K562 (cell line): ENCODE measurements at regions not wholly inside any gene's neighbourhood (a gene's known extent, or its start where the extent isn't known, plus 50 kb on each side); places are given as distances from the start of the nearest gene placed in this dataset.

ENCODE experiments used
- ATAC-seq: fragments of 200-7000 bp; cut with Tn5 transposase; 3 replicates; pipeline ENCODE4 v1.9.1; 2020; ENCODE audit warnings: moderate library complexity
- BruUV-seq: library from RNA; stranded (reverse); fragments of 400-500 nt; replicated peaks from 2 replicates; lab custom pipeline; 2021; lab: Mats Ljungman, UMichigan
- CTCF ChIA-PET: fragments of 300-600 bp; formaldehyde crosslinking; extraction: SDS; loops from one replicate; lab custom pipeline; 2021; ENCODE audit warnings: low intra/inter-chr PET ratio; lab: Yijun Ruan, JAX
- POLR2A ChIA-PET: fragments of 300-600, 350-650 bp; sonication (Branson Sonifier 250); formaldehyde crosslinking; extraction: SDS; loops from one replicate; lab custom pipeline; 2021; ENCODE audit warnings: antibody characterized with exemption, inconsistent platforms; lab: Yijun Ruan, JAX
- DNase-seq, 4 experiments: peaks; one replicate each; pipeline versions ENCODE4 v3.0.0 to v3.0.0-alpha.2; 2011 to 2018; ENCODE audit warnings: low spot score in 3 of 4, mixed read lengths in 3 of 4; ENCODE audit errors: extremely low read depth in 1 of 4
- FAIRE-seq: peaks from 2 replicates; lab custom pipeline; 2011; peaks lifted over from hg19 to GRCh38; lab: Jason Lieb, UNC
- H2AFZ ChIP-seq: 2 replicates; pipeline ENCODE4 v1.6.0; 2011; ENCODE audit warnings: low read depth, low read length, control low read depth, inconsistent platforms
- H3K27ac ChIP-seq: fragments of 200-600 bp; 3 replicates; pipeline ENCODE4 v1.8.0; 2011; ENCODE audit warnings: low read depth, mild to moderate bottlenecking, control low read depth, inconsistent platforms, low read length, moderate library complexity, mixed read lengths; ENCODE audit errors: extremely low read depth
- H3K27me3 ChIP-seq, 2 experiments: fragments of 300-600 bp in 1 of 2; 2 replicates in 1 of 2; 3 replicates in 1 of 2; pipeline versions ENCODE4 v1.6.0 to v1.8.0; 2011; ENCODE audit warnings: inconsistent platforms in 2 of 2, low read length in 2 of 2, mild to moderate bottlenecking in 1 of 2, mixed read lengths in 1 of 2, moderate library complexity in 1 of 2; ENCODE audit not compliant: control insufficient read depth in 2 of 2, insufficient read depth in 2 of 2
- H3K36me3 ChIP-seq: fragments of 300-600 bp; 3 replicates; pipeline ENCODE4 v1.8.0; 2011; ENCODE audit warnings: mild to moderate bottlenecking, low read length, inconsistent platforms; ENCODE audit not compliant: control insufficient read depth, insufficient read depth
- H3K4me1 ChIP-seq, 2 experiments: fragments of 200-600 bp in 1 of 2; replicated peaks in 1 of 2; 2 replicates in 1 of 2; 3 replicates in 1 of 2; pipeline versions ENCODE4 v1.5.1 to v1.8.0; 2011; ENCODE audit warnings: inconsistent platforms in 2 of 2, low read length in 2 of 2, mild to moderate bottlenecking in 1 of 2, mixed read lengths in 1 of 2, moderate library complexity in 1 of 2; ENCODE audit not compliant: control insufficient read depth in 2 of 2, insufficient read depth in 2 of 2
- H3K4me2 ChIP-seq: 2 replicates; pipeline ENCODE4 v1.6.1; 2011; ENCODE audit warnings: low read length, control low read depth, inconsistent platforms, mixed read lengths; ENCODE audit not compliant: insufficient read depth
- H3K4me3 ChIP-seq: fragments of 200-600 bp; sonication (generic), shearing (Covaris generic); 2 replicates; pipeline ENCODE4 v1.5.1; 2016; ENCODE audit warnings: control low read depth, inconsistent platforms
- H3K79me2 ChIP-seq: fragments of 200-600 bp; 3 replicates; pipeline ENCODE4 v1.8.0; 2011; ENCODE audit warnings: low read length, inconsistent platforms; ENCODE audit not compliant: control insufficient read depth, insufficient read depth
- H3K9ac ChIP-seq, 2 experiments: 2 replicates each; pipeline versions ENCODE4 v1.6.0 to v1.6.1; 2011; ENCODE audit warnings: low read depth in 2 of 2, low read length in 2 of 2, control low read depth in 1 of 2, inconsistent platforms in 1 of 2, mild to moderate bottlenecking in 1 of 2, mixed read lengths in 1 of 2; ENCODE audit not compliant: insufficient read depth in 1 of 2
- H3K9me1 ChIP-seq: one replicate; pipeline ENCODE4 v1.6.0; 2011; ENCODE audit warnings: inconsistent platforms, mild to moderate bottlenecking, low read length, moderate library complexity; ENCODE audit not compliant: control insufficient read depth, insufficient read depth
- H3K9me3 ChIP-seq: replicated peaks from 2 replicates; pipeline ENCODE4 v1.5.1; 2011; ENCODE audit warnings: low read depth, low read length, inconsistent platforms; ENCODE audit not compliant: control insufficient read depth, insufficient read depth
- H4K20me1 ChIP-seq: replicated peaks from 2 replicates; pipeline ENCODE4 v1.6.1; 2011; ENCODE audit warnings: low read length, inconsistent platforms, mixed read lengths; ENCODE audit not compliant: control insufficient read depth, insufficient read depth
- ATF7 ChIP-seq: fragments of 450-650 bp; IDR thresholded peaks from 2 replicates; pipeline ENCODE4 v1.7.1; 2014; ENCODE audit warnings: mild to moderate bottlenecking, moderate library complexity
- PML ChIP-seq: IDR thresholded peaks from 2 replicates; pipeline ENCODE4 v1.6.1; 2012; ENCODE audit warnings: low read length, inconsistent platforms
- POU5F1 ChIP-seq: fragments of 150-350 bp; IDR thresholded peaks from 2 replicates; pipeline ENCODE4 v1.6.1; 2014; ENCODE audit warnings: borderline replicate concordance, low read length, low read depth, mild to moderate bottlenecking; ENCODE audit not compliant: partially characterized antibody
- PRPF4 ChIP-seq: fragments of 200-400 bp; formaldehyde crosslinking; IDR thresholded peaks from one replicate; pipeline ENCODE4 v1.6.1; 2017; ENCODE audit warnings: low read length, low read depth, mild to moderate bottlenecking; ENCODE audit not compliant: insufficient read depth, poor library complexity, severe bottlenecking
- RB1 ChIP-seq: fragments of 450-650 bp; IDR thresholded peaks from 2 replicates; pipeline ENCODE4 v1.6.1; 2017; ENCODE audit warnings: low read depth, mild to moderate bottlenecking
- SNIP1 ChIP-seq: fragments of 450-650 bp; IDR thresholded peaks from 2 replicates; pipeline ENCODE4 v1.7.1; 2017; ENCODE audit warnings: low read depth, mild to moderate bottlenecking
- ZBTB49 ChIP-seq: sonication (generic); formaldehyde crosslinking; IDR thresholded peaks from 2 replicates; pipeline ENCODE4 v1.8.0; 2022; ENCODE audit warnings: missing genetic modification reagents, mild to moderate bottlenecking, borderline replicate concordance
- ZKSCAN3 ChIP-seq: fragments of 250-450 bp; sonication (Bioruptor Pico); IDR thresholded peaks from 2 replicates; pipeline ENCODE4 v1.4.0; 2020
- ZNF253 ChIP-seq: fragments of 250-450 bp; sonication (Bioruptor Pico); conservative IDR thresholded peaks from 2 replicates; pipeline ENCODE4 v1.6.1; 2021; ENCODE audit warnings: mild to moderate bottlenecking
- ZNF583 ChIP-seq: fragments of 250-450 bp; sonication (Bioruptor Pico); IDR thresholded peaks from 2 replicates; pipeline ENCODE4 v1.4.0; 2020
- WGBS: fragments of 100-300 bp; shearing (Covaris generic); methylation state at CpG from one replicate; pipeline ENCODE4 v1.1.6; 2016; ENCODE audit warnings: low coverage, mixed read lengths; ENCODE audit not compliant: insufficient coverage; ENCODE audit errors: missing lambda C conversion rate; 5-methylcytosine and 5-hydroxymethylcytosine counted together
- in situ Hi-C: fragments of 300-500 bp; cut with MboI; formaldehyde crosslinking; loops from 4 replicates; pipeline ENCODE4 v1.15.0; 2018; ENCODE audit warnings: inconsistent platforms, mixed read lengths
- intact Hi-C: fragments of 100-400 bp; cut with micrococcal nuclease; formaldehyde crosslinking; loops from 2 replicates; pipeline ENCODE4 v1.14.2; 2022
- TF ChIP-seq, protein P1 (sequence below): fragments of 450-650 bp; IDR thresholded peaks from 2 replicates; pipeline ENCODE4 v1.7.1; 2018; ENCODE audit warnings: mild to moderate bottlenecking, low read depth; ENCODE audit not compliant: partially characterized antibody
- TF ChIP-seq, protein P2 (sequence below): sonication (generic); formaldehyde crosslinking; IDR thresholded peaks from 2 replicates; pipeline ENCODE4 v1.8.1; 2023; ENCODE audit warnings: missing genetic modification reagents, mild to moderate bottlenecking, borderline replicate concordance
- TF ChIP-seq, protein P3 (sequence below): fragments of 450-650 bp; IDR thresholded peaks from 2 replicates; pipeline ENCODE4 v1.6.1; 2017; ENCODE audit warnings: mild to moderate bottlenecking, moderate library complexity

DNA sequence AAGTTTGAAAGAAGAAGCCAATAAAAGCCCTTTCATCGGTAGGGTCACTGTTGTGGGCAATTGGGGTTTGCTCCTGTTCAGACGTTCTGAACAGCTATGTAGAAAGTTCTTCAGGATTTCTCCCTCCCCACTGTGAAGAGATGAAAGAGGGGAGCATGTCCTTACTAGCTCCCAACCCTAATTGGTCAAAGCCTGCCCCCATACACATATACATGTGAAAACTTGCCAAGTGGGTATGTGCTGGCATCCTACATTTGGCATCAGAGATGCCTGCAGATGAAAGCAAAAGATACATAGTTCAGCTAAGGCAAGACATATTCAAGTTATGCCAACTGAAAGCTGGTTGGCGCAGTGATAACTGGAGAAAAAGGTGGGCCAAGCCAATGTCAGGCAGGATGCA is 363.1 kb upstream of the DACH1 start:
- Histone ChIP-seq H3K79me2 (no peaks in the 10 kb centered on the region), H3K9me3 (no peaks in the 10 kb centered on the region), H3K4me3 (no peak overlapping the region), H3K4me1 (no peaks in the 10 kb centered on the region), H4K20me1 (no peaks in the 10 kb centered on the region), H3K36me3 (no peaks in the 10 kb centered on the region), H3K9me1 (no peaks in the 10 kb centered on the region), H3K9ac (no peak overlapping the region), H3K4me2 (no peak overlapping the region), H3K27me3 (no peaks in the 10 kb centered on the region), H2AFZ (no peak overlapping the region), H3K27ac (no peak overlapping the region)
- ATAC-seq (no peak), DNase-seq (no peak), FAIRE-seq (no peak)
- intact Hi-C loops, result no loop called here
- BruUV-seq, result no TSS peak
- CTCF ChIA-PET, result no interaction called here
- in situ Hi-C loops, result no loop called here
- POLR2A ChIA-PET, result no interaction called here
- 0% methylated on average over 2 of the region's 3 CpGs for WGBS
- no peak for TF ChIP-seq ZNF583 (CRISPR knock-in tag)
- TF ChIP-seq PRPF4, result no peak
- TF ChIP-seq RB1, result no peak
- TF ChIP-seq, protein P1, sequence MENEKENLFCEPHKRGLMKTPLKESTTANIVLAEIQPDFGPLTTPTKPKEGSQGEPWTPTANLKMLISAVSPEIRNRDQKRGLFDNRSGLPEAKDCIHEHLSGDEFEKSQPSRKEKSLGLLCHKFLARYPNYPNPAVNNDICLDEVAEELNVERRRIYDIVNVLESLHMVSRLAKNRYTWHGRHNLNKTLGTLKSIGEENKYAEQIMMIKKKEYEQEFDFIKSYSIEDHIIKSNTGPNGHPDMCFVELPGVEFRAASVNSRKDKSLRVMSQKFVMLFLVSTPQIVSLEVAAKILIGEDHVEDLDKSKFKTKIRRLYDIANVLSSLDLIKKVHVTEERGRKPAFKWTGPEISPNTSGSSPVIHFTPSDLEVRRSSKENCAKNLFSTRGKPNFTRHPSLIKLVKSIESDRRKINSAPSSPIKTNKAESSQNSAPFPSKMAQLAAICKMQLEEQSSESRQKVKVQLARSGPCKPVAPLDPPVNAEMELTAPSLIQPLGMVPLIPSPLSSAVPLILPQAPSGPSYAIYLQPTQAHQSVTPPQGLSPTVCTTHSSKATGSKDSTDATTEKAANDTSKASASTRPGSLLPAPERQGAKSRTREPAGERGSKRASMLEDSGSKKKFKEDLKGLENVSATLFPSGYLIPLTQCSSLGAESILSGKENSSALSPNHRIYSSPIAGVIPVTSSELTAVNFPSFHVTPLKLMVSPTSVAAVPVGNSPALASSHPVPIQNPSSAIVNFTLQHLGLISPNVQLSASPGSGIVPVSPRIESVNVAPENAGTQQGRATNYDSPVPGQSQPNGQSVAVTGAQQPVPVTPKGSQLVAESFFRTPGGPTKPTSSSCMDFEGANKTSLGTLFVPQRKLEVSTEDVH, result no peak
- TF ChIP-seq ATF7, result no peak
- no peak for TF ChIP-seq ZNF253 (CRISPR knock-in tag)
- TF ChIP-seq POU5F1, result no peak
- TF ChIP-seq, protein P2, sequence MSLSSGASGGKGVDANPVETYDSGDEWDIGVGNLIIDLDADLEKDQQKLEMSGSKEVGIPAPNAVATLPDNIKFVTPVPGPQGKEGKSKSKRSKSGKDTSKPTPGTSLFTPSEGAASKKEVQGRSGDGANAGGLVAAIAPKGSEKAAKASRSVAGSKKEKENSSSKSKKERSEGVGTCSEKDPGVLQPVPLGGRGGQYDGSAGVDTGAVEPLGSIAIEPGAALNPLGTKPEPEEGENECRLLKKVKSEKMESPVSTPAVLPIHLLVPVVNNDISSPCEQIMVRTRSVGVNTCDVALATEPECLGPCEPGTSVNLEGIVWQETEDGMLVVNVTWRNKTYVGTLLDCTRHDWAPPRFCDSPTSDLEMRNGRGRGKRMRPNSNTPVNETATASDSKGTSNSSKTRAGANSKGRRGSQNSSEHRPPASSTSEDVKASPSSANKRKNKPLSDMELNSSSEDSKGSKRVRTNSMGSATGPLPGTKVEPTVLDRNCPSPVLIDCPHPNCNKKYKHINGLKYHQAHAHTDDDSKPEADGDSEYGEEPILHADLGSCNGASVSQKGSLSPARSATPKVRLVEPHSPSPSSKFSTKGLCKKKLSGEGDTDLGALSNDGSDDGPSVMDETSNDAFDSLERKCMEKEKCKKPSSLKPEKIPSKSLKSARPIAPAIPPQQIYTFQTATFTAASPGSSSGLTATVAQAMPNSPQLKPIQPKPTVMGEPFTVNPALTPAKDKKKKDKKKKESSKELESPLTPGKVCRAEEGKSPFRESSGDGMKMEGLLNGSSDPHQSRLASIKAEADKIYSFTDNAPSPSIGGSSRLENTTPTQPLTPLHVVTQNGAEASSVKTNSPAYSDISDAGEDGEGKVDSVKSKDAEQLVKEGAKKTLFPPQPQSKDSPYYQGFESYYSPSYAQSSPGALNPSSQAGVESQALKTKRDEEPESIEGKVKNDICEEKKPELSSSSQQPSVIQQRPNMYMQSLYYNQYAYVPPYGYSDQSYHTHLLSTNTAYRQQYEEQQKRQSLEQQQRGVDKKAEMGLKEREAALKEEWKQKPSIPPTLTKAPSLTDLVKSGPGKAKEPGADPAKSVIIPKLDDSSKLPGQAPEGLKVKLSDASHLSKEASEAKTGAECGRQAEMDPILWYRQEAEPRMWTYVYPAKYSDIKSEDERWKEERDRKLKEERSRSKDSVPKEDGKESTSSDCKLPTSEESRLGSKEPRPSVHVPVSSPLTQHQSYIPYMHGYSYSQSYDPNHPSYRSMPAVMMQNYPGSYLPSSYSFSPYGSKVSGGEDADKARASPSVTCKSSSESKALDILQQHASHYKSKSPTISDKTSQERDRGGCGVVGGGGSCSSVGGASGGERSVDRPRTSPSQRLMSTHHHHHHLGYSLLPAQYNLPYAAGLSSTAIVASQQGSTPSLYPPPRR (CRISPR knock-in tag), result no peak
- no peak for TF ChIP-seq ZBTB49 (CRISPR knock-in tag)
- no peak for TF ChIP-seq PML
- TF ChIP-seq, protein P3, sequence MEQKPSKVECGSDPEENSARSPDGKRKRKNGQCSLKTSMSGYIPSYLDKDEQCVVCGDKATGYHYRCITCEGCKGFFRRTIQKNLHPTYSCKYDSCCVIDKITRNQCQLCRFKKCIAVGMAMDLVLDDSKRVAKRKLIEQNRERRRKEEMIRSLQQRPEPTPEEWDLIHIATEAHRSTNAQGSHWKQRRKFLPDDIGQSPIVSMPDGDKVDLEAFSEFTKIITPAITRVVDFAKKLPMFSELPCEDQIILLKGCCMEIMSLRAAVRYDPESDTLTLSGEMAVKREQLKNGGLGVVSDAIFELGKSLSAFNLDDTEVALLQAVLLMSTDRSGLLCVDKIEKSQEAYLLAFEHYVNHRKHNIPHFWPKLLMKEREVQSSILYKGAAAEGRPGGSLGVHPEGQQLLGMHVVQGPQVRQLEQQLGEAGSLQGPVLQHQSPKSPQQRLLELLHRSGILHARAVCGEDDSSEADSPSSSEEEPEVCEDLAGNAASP, result no peak
- TF ChIP-seq SNIP1, result no peak
- no peak for TF ChIP-seq ZKSCAN3 (CRISPR knock-in tag)
